OCI-LY7 (cell line): ENCODE measurements at regions not wholly inside any gene's neighbourhood (a gene's known extent, or its start where the extent isn't known, plus 50 kb on each side); places are given as distances from the start of the nearest gene placed in this dataset.

Source experiments
- BruUV-seq: library from RNA; stranded (reverse); fragments of 400-500 nt; replicated peaks from 2 replicates; lab custom pipeline; 2021; lab: Mats Ljungman, UMichigan
- CTCF ChIA-PET: fragments of 300-600 bp; sonication (Branson Sonifier 250); formaldehyde crosslinking; loops from one replicate; lab custom pipeline; 2022; ENCODE audit warnings: antibody characterized with exemption; ENCODE audit not compliant: unreplicated experiment; lab: Charles Lee
- POLR2A ChIA-PET: fragments of 300-600 bp; sonication (Branson Sonifier 250); formaldehyde crosslinking; loops from one replicate; lab custom pipeline; 2022; ENCODE audit warnings: antibody characterized with exemption; lab: Charles Lee
- DNase-seq: peaks from one replicate; pipeline ENCODE4 v3.0.0-alpha.2; 2015; ENCODE audit warnings: low spot score
- H2AFZ ChIP-seq: fragments of 200-600 bp; sonication (generic), shearing (Covaris generic); 2 replicates; pipeline ENCODE4 v1.6.1; 2014; ENCODE audit warnings: mild to moderate bottlenecking, antibody characterized with exemption, low read length, moderate library complexity
- H3K27ac ChIP-seq: fragments of 200-600 bp; sonication (generic); 2 replicates; pipeline ENCODE4 v1.5.1; 2014; ENCODE audit warnings: mixed run types, low read depth, mild to moderate bottlenecking, moderate library complexity, low read length, inconsistent platforms; ENCODE audit not compliant: poor library complexity, severe bottlenecking
- H3K36me3 ChIP-seq: fragments of 200-600 bp; sonication (generic); 2 replicates; pipeline ENCODE4 v1.6.1; 2014; ENCODE audit warnings: mild to moderate bottlenecking, antibody characterized with exemption, low read length, moderate library complexity, mixed read lengths; ENCODE audit not compliant: insufficient read depth
- H3K4me1 ChIP-seq: fragments of 200-600 bp; sonication (generic); 2 replicates; pipeline ENCODE4 v1.5.1; 2014; ENCODE audit warnings: mild to moderate bottlenecking, low read length; ENCODE audit not compliant: insufficient read depth, poor library complexity, severe bottlenecking
- H3K4me2 ChIP-seq: fragments of 200-600 bp; sonication (generic); 2 replicates; pipeline ENCODE4 v1.6.1; 2014; ENCODE audit warnings: mild to moderate bottlenecking, low read length
- H3K4me3 ChIP-seq: fragments of 200-600 bp; sonication (generic); 2 replicates; pipeline ENCODE4 v1.5.1; 2014; ENCODE audit warnings: mild to moderate bottlenecking, low read depth, low read length; ENCODE audit not compliant: poor library complexity, severe bottlenecking
- H3K79me2 ChIP-seq: fragments of 200-600 bp; sonication (generic); 2 replicates; pipeline ENCODE4 v1.6.1; 2016; ENCODE audit warnings: low read depth, mild to moderate bottlenecking, low read length, moderate library complexity, mixed read lengths; ENCODE audit not compliant: insufficient read depth
- H3K9me2 ChIP-seq: fragments of 200-600 bp; sonication (generic); 2 replicates; pipeline ENCODE4 v1.6.1; 2016; ENCODE audit warnings: mild to moderate bottlenecking, low read length, mixed read lengths; ENCODE audit not compliant: insufficient read depth
- H3K9me3 ChIP-seq: fragments of 200-600 bp; sonication (generic); 2 replicates; pipeline ENCODE4 v1.6.1; 2014; ENCODE audit warnings: mild to moderate bottlenecking, mixed run types, low read length, mixed read lengths
- H4K20me1 ChIP-seq: fragments of 200-600 bp; sonication (generic); 2 replicates; pipeline ENCODE4 v1.6.1; 2014; ENCODE audit warnings: mild to moderate bottlenecking, antibody characterized with exemption, low read length, moderate library complexity, mixed read lengths; ENCODE audit not compliant: insufficient read depth
- CTCF ChIP-seq: fragments of 200-600 bp; sonication (generic); conservative IDR thresholded peaks from 2 replicates; pipeline ENCODE4 v1.5.1; 2014; ENCODE audit warnings: mild to moderate bottlenecking, antibody characterized with exemption, low read length, moderate library complexity, mixed read lengths
- EZH2phosphoT487 ChIP-seq: fragments of 200-600 bp; sonication (generic); IDR thresholded peaks from 2 replicates; pipeline ENCODE4 v1.6.1; 2018; ENCODE audit warnings: low read depth, borderline replicate concordance, mild to moderate bottlenecking, mixed run types, antibody characterized with exemption, low read length, moderate library complexity, mixed read lengths
- intact Hi-C: fragments of 100-400 bp; cut with micrococcal nuclease; formaldehyde crosslinking; loops from one replicate; pipeline ENCODE4 v1.10.0; 2022; ENCODE audit not compliant: unreplicated experiment

DNA sequence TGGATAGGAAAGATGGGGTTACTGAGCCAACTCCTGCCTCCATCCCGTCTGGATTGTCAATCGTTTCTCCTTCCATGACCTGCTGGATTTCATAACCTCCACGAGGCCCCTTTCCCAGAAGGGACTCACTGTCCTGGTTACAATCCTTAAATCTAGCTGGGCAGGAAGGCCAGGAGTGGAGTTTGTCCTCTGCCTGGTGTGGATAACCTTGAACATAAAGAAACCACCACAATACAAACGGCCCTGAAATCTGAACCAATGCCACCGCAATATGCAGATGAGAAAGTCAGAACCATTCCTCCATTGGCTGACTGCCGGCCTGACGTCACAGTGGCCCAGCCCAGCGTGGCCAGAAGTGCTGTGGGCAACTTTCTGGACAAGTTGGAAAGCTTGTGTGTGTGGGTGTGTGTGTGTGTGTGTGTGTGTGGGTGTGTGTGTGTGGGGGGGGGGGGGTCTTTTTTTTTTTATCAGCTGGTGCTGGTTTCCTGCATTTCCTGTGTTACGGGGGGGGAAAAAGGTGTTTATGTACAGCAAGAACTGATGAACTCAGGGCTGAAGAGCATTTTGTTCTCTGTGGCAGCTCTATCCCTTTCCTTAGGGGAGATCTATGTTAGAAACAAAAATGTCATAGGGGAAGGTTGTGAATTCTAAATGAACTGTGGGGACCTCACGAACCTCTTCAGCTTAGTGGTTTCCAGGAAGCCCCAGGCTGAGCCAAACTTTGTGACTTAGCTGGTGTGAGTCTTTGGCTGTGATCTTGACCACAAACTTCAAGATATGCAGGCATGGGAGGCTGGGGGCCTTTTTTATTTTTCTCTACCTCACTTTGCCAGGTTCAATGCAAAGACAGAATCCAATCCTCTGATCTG is 81.6 kb upstream of the MED13L start:
- BruUV-seq, result no TSS peak
- Histone ChIP-seq H2AFZ (peak overlapping the region; percentile 85), H3K9me2 (no peaks in the 10 kb centered on the region), H3K79me2 (no peaks in the 10 kb centered on the region), H4K20me1 (no peaks in the 10 kb centered on the region), H3K9me3 (no peaks in the 10 kb centered on the region), H3K36me3 (no peaks in the 10 kb centered on the region), H3K27ac (peak overlapping the region; percentile 15), H3K4me2 (peak overlapping the region; percentile 51), H3K4me3 (peak overlapping the region; percentile 10), H3K4me1 (peaks cover 19% of the 10 kb centered on the region)
- no peak for TF ChIP-seq CTCF
- no peak for TF ChIP-seq EZH2phosphoT487
- DNase-seq, result peak; percentile 77
- intact Hi-C loops, result no loop called here
- POLR2A ChIA-PET, result interaction anchor here (0.6 kb wide), 1 partner anchor 218 kb away, joined by 5 read pairs; no protein-coding TSS in a partner anchor
- CTCF ChIA-PET, result no interaction called here

DNA sequence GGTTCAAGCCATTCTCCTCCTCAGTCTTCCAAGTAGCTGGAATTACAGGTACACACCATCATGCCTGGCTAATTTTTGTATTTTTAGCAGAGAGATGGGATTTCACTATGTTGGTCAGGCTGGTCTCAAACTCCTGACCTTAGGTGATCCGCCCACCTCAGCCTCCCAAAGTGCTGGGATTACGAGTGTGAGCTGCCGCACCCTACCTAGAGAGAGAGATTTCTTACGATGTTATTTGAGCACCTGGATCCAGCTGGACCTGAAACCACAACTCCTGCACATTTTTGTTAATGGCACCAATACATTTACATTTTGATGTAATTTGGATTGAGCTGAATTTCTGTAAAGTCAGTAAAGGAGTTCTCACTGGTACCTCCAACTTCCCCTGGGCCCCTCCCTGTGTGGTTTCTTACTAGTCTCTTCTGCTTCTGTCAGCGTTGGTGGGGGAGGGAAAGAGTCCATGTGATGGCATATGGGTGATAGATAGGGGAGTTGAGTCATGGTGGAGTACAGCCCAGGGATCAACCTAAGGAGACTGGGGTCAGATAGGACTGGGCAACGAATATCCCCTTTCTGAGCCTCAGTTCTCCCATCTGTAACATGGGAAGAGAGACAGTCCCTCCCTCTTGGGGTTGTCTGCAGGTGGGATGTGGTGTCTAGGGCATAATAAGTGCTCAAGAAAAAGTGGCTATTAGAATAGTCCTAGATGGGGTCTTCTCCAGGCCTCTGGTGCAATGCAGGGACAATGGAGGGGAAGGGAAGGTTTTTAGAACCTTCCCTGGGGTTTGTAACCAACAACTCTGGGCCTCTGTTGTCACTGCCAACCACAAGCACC is 83.3 kb upstream of the MED13L start:
- H2AFZ ChIP-seq, result no peak overlapping the region; the same call in 1 of the 2 replicates

More for the DNA sequence above, 83.3 kb upstream of the MED13L start:
- DNase-seq, result no peak
- Histone ChIP-seq H3K27ac (no peak overlapping the region), H3K79me2 (no peaks in the 10 kb centered on the region), H3K4me1 (peaks cover 19% of the 10 kb centered on the region), H4K20me1 (no peaks in the 10 kb centered on the region), H3K4me3 (no peak overlapping the region), H3K36me3 (no peaks in the 10 kb centered on the region), H3K4me2 (no peak overlapping the region; the same call in 1 of the 2 replicates), H3K9me3 (no peaks in the 10 kb centered on the region), H3K9me2 (no peaks in the 10 kb centered on the region)
- CTCF ChIA-PET, result no interaction called here
- no TSS peak for BruUV-seq
- intact Hi-C loops, result no loop called here
- TF ChIP-seq EZH2phosphoT487 (no peak), CTCF (no peak)
- POLR2A ChIA-PET, result interaction anchor here (1.0 kb wide), 1 partner anchor 264 kb away, joined by 4 read pairs; no protein-coding TSS in a partner anchor
